ENCODE measurements at regions not wholly inside any gene's neighbourhood (a gene's known extent, or its start where the extent isn't known, plus 50 kb on each side); places are given as distances from the start of the nearest gene placed in this dataset.

- no peak overlapping the region for H3K56ac ChIP-seq (ENCODE audit: low read length)
- H3K36me3 ChIP-seq (ENCODE audit: control insufficient read depth, insufficient read depth, low read length) = no peaks in the 10 kb centered on the region
- WGBS (ENCODE audit: extremely low coverage, insufficient coverage, low lambda C conversion rate) = no CpG with 5 or more reads among the region's 4 CpGs
- H3K9ac ChIP-seq (ENCODE audit: low read length) = no peak overlapping the region
- DNase-seq = no peak
- H3K79me1 ChIP-seq (ENCODE audit: low read length) = no peaks in the 10 kb centered on the region
- H2BK5ac ChIP-seq (ENCODE audit: low read length) = no peak overlapping the region
- no peak overlapping the region for H4K5ac ChIP-seq (ENCODE audit: low read length)
- no peaks in the 10 kb centered on the region for H3K4me1 ChIP-seq (ENCODE audit: control insufficient read depth, low read depth, low read length)
- no peak overlapping the region for H3K18ac ChIP-seq (ENCODE audit: low read length)
- no peak overlapping the region for H3K4ac ChIP-seq (ENCODE audit: low read depth, low read length)
- H2BK15ac ChIP-seq (replicated peaks; ENCODE audit: low read depth) = no peak overlapping the region
- no peak overlapping the region for H3K23ac ChIP-seq (ENCODE audit: low read length)
- H3K79me2 ChIP-seq (ENCODE audit: control insufficient read depth, insufficient read depth, low read length) = no peaks in the 10 kb centered on the region
- no peaks in the 10 kb centered on the region for H3K27me3 ChIP-seq (ENCODE audit: insufficient read depth, low read length, poor library complexity)
- no peak overlapping the region for H4K8ac ChIP-seq (ENCODE audit: low read depth, low read length)
- H2BK120ac ChIP-seq (ENCODE audit: low read depth, low read length) = no peak overlapping the region
- H3K4me2 ChIP-seq (ENCODE audit: low read length) = no peak overlapping the region
- H2AK5ac ChIP-seq (ENCODE audit: low read length) = no peak overlapping the region
- no peak overlapping the region for H3K4me3 ChIP-seq (ENCODE audit: low read length)
- no peak overlapping the region for H3K27ac ChIP-seq (ENCODE audit: low read depth, low read length)
Observed at GRCh38 chr2:104929663-104930062, 75.7 kb downstream of the POU3F3 start.

DNA sequence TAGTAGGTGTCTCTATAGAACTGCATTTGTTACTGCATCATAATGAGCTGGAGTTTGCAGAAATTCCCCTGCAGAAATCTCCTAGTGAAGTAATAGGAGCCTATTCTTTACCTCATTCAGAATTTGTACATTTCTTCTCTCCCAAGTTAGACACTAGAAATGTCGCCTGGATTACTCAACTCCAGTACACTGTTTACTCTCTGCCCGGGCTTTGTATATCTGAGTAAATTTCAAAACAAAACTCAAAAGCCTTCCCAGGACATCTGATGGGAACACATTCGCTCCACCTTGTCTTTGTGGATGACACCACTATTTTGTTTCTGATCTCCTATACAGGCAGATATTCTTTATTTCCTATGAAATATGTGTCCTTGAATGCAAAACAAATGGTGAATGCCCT is 76.8 kb downstream of the POU3F3 start:
- Histone ChIP-seq H3K27me3 (ENCODE audit: insufficient read depth, low read length, poor library complexity) (no peaks in the 10 kb centered on the region), H2BK5ac (ENCODE audit: low read length) (no peak overlapping the region), H3K27ac (ENCODE audit: low read depth, low read length) (no peak overlapping the region), H2BK120ac (ENCODE audit: low read depth, low read length) (no peak overlapping the region), H3K79me1 (ENCODE audit: low read length) (no peaks in the 10 kb centered on the region), H4K8ac (ENCODE audit: low read depth, low read length) (no peak overlapping the region), H4K5ac (ENCODE audit: low read length) (no peak overlapping the region), H3K4me1 (ENCODE audit: control insufficient read depth, low read depth, low read length) (no peaks in the 10 kb centered on the region), H3K18ac (ENCODE audit: low read length) (no peak overlapping the region), H3K4ac (ENCODE audit: low read depth, low read length) (no peak overlapping the region), H3K36me3 (ENCODE audit: control insufficient read depth, insufficient read depth, low read length) (no peaks in the 10 kb centered on the region), H2AK5ac (ENCODE audit: low read length) (no peak overlapping the region), H3K4me2 (ENCODE audit: low read length) (no peak overlapping the region), H3K56ac (ENCODE audit: low read length) (no peak overlapping the region), H3K79me2 (ENCODE audit: control insufficient read depth, insufficient read depth, low read length) (no peaks in the 10 kb centered on the region), H3K23ac (ENCODE audit: low read length) (no peak overlapping the region), H2BK15ac (replicated peaks; ENCODE audit: low read depth) (no peak overlapping the region), H3K4me3 (ENCODE audit: low read length) (no peak overlapping the region), H3K9ac (ENCODE audit: low read length) (no peak overlapping the region)
- WGBS (ENCODE audit: extremely low coverage, insufficient coverage, low lambda C conversion rate) = no CpG with 5 or more reads among the region's 3 CpGs
- no peak for DNase-seq

DNA sequence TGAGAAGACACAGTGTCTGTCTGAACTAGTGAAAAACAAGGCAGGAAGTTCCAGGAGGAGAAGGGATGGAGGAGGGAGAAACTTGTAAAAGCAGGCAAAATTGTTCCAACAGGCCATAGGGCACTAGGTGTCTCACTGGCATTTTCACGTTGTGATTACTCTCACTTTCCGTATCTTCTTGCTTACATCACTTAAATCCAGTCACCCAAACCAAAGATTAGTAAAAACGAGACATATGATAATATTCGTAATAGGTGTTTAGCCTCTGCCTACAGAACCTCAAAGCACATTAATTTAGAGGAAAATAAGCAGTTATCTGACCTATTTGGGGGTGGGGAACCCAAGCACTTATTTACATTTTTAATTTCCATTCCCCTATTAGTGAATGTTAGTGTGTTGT is 78.3 kb downstream of the POU3F3 start:
- no peak overlapping the region for H4K5ac ChIP-seq (ENCODE audit: low read length)
- no peak overlapping the region for H3K4me3 ChIP-seq (ENCODE audit: low read length)
- no peaks in the 10 kb centered on the region for H3K36me3 ChIP-seq (ENCODE audit: control insufficient read depth, insufficient read depth, low read length)
- H3K27ac ChIP-seq (ENCODE audit: low read depth, low read length) = no peak overlapping the region
- H3K56ac ChIP-seq (ENCODE audit: low read length) = no peak overlapping the region
- H2AK5ac ChIP-seq (ENCODE audit: low read length) = no peak overlapping the region
- H3K79me1 ChIP-seq (ENCODE audit: low read length) = no peaks in the 10 kb centered on the region
- no peaks in the 10 kb centered on the region for H3K27me3 ChIP-seq (ENCODE audit: insufficient read depth, low read length, poor library complexity)
- H3K4me1 ChIP-seq (ENCODE audit: control insufficient read depth, low read depth, low read length) = no peaks in the 10 kb centered on the region
- WGBS (ENCODE audit: extremely low coverage, insufficient coverage, low lambda C conversion rate) = no CpG with 5 or more reads among the region's 4 CpGs
- H3K79me2 ChIP-seq (ENCODE audit: control insufficient read depth, insufficient read depth, low read length) = no peaks in the 10 kb centered on the region
- H3K9ac ChIP-seq (ENCODE audit: low read length) = no peak overlapping the region
- H2BK120ac ChIP-seq (ENCODE audit: low read depth, low read length) = no peak overlapping the region
- H3K4ac ChIP-seq (ENCODE audit: low read depth, low read length) = no peak overlapping the region
- no peak overlapping the region for H3K18ac ChIP-seq (ENCODE audit: low read length)
- H3K4me2 ChIP-seq (ENCODE audit: low read length) = no peak overlapping the region
- H3K23ac ChIP-seq (ENCODE audit: low read length) = no peak overlapping the region
- no peak for DNase-seq
- H4K8ac ChIP-seq (ENCODE audit: low read depth, low read length) = no peak overlapping the region
- H2BK5ac ChIP-seq (ENCODE audit: low read length) = no peak overlapping the region
- H2BK15ac ChIP-seq (replicated peaks; ENCODE audit: low read depth) = no peak overlapping the region

DNA sequence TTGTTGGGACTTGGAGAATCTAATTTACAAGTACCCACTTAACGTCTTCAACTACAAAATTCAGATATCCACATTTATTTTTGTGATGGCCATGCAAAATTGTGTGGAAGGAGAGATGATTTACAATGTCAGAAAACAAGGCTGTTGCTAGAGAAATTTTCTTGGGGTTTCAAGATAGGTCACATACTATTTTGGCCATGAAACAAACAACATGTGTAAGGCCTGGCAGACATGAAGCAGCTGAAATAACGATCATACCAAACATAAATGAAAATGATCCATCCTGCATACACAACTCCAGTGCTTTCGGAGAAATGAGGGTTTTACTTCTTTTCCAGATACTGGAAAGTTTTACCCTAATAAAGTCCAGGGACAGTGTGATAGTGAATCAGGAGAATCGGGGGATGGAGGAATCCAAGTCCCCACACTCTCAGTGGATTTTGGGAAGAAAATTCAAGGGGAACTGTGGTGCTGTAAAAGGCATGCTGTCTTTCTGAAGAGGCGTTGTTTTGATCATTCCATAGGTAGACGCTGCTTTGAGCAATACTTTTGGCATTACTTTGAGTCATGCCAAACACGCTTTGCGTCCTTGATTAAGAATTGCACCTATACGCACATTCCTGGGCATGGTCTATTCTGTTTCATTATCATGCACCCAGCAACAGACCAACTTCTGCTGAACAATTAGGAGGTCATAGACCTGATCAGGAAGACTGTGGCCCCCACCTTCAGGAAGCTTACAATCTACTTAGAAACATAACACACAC is 79.4 kb downstream of the POU3F3 start:
- Histone ChIP-seq H3K23ac (ENCODE audit: low read length) (no peak overlapping the region), H3K27me3 (ENCODE audit: insufficient read depth, low read length, poor library complexity) (no peaks in the 10 kb centered on the region), H3K27ac (ENCODE audit: low read depth, low read length) (no peak overlapping the region), H3K56ac (ENCODE audit: low read length) (no peak overlapping the region), H3K79me2 (ENCODE audit: control insufficient read depth, insufficient read depth, low read length) (no peaks in the 10 kb centered on the region), H3K9ac (ENCODE audit: low read length) (no peak overlapping the region), H3K18ac (ENCODE audit: low read length) (no peak overlapping the region), H3K4ac (ENCODE audit: low read depth, low read length) (no peak overlapping the region), H4K5ac (ENCODE audit: low read length) (no peak overlapping the region), H3K4me2 (ENCODE audit: low read length) (no peak overlapping the region), H2BK120ac (ENCODE audit: low read depth, low read length) (no peak overlapping the region), H4K8ac (ENCODE audit: low read depth, low read length) (no peak overlapping the region), H2AK5ac (ENCODE audit: low read length) (no peak overlapping the region), H3K79me1 (ENCODE audit: low read length) (no peaks in the 10 kb centered on the region), H2BK15ac (replicated peaks; ENCODE audit: low read depth) (no peak overlapping the region), H3K36me3 (ENCODE audit: control insufficient read depth, insufficient read depth, low read length) (no peaks in the 10 kb centered on the region), H2BK5ac (ENCODE audit: low read length) (no peak overlapping the region), H3K4me3 (ENCODE audit: low read length) (no peak overlapping the region), H3K4me1 (ENCODE audit: control insufficient read depth, low read depth, low read length) (no peaks in the 10 kb centered on the region)
- DNase-seq = no peak
- no CpG with 5 or more reads among the region's 9 CpGs for WGBS (ENCODE audit: extremely low coverage, insufficient coverage, low lambda C conversion rate)

- Histone ChIP-seq H2BK15ac (replicated peaks; ENCODE audit: low read depth) (no peak overlapping the region), H3K4ac (ENCODE audit: low read depth, low read length) (no peak overlapping the region), H3K18ac (ENCODE audit: low read length) (no peak overlapping the region), H4K5ac (ENCODE audit: low read length) (no peak overlapping the region), H3K9ac (ENCODE audit: low read length) (no peak overlapping the region), H2BK120ac (ENCODE audit: low read depth, low read length) (no peak overlapping the region), H2BK5ac (ENCODE audit: low read length) (no peak overlapping the region), H3K4me2 (ENCODE audit: low read length) (no peak overlapping the region), H3K4me3 (ENCODE audit: low read length) (no peak overlapping the region), H3K36me3 (ENCODE audit: control insufficient read depth, insufficient read depth, low read length) (no peaks in the 10 kb centered on the region), H3K27me3 (ENCODE audit: insufficient read depth, low read length, poor library complexity) (no peaks in the 10 kb centered on the region), H3K79me2 (ENCODE audit: control insufficient read depth, insufficient read depth, low read length) (no peaks in the 10 kb centered on the region), H2AK5ac (ENCODE audit: low read length) (no peak overlapping the region), H3K4me1 (ENCODE audit: control insufficient read depth, low read depth, low read length) (no peaks in the 10 kb centered on the region), H3K79me1 (ENCODE audit: low read length) (no peaks in the 10 kb centered on the region), H3K56ac (ENCODE audit: low read length) (no peak overlapping the region), H4K8ac (ENCODE audit: low read depth, low read length) (no peak overlapping the region), H3K27ac (ENCODE audit: low read depth, low read length) (no peak overlapping the region), H3K23ac (ENCODE audit: low read length) (no peak overlapping the region)
- no peak for DNase-seq
- WGBS (ENCODE audit: extremely low coverage, insufficient coverage, low lambda C conversion rate) = no CpG with 5 or more reads among the region's 4 CpGs
Observed at GRCh38 chr2:104936527-104936926, 82.6 kb downstream of the POU3F3 start.

Data from mesendoderm (in vitro differentiated cells).